Esophagus squamous epithelium (tissue), 5 donors: ENCODE measurements at regions not wholly inside any gene's neighbourhood (a gene's known extent, or its start where the extent isn't known, plus 50 kb on each side); places are given as distances from the start of the nearest gene placed in this dataset.
"Not testable (repeated sequence)": the region's sequence is repeated elsewhere in the genome, so short reads cannot be mapped to it uniquely, and the experiment has no call there.

Source experiments
- DNase-seq: peaks from one replicate; lab custom pipeline; 2025; lab: John Stamatoyannopoulos, UW
- H3K27ac ChIP-seq, 4 donors: fragments of 200-600 bp; sonication (generic); one replicate each; pipeline ENCODE4 v1.5.1; 2016 to 2019; ENCODE audit warnings: mild to moderate bottlenecking in 1 of 4
- H3K27me3 ChIP-seq, 4 donors: fragments of 200-600 bp; sonication (generic); 1 replicate in 3 of 4; 2 replicates in 1 of 4; pipeline versions ENCODE4 v1.5.1 to v1.6.0; 2017 to 2021; ENCODE audit warnings: antibody characterized with exemption in 1 of 4
- H3K36me3 ChIP-seq, 3 donors: fragments of 200-600 bp; sonication (generic); one replicate each; pipeline ENCODE4 v1.5.1; 2016 to 2019
- H3K4me1 ChIP-seq, 3 donors: fragments of 200-600 bp; sonication (generic); one replicate each; pipeline ENCODE4 v1.5.1; 2017 to 2019
- H3K4me3 ChIP-seq, 4 donors: fragments of 200-600 bp; sonication (generic); 1 replicate in 3 of 4; 2 replicates in 1 of 4; pipeline ENCODE4 v1.5.1; 2016 to 2019; ENCODE audit warnings: mild to moderate bottlenecking in 2 of 4, moderate library complexity in 1 of 4
- H3K9me3 ChIP-seq, 3 donors: fragments of 200-600 bp; sonication (generic); one replicate each; pipeline ENCODE4 v1.5.1; 2016 to 2019
- CTCF ChIP-seq, 6 experiments: fragments of 450-650 bp in 4 of 6; fragments of 200-600 bp in 2 of 6; sonication (generic) in 2 of 6; IDR thresholded peaks; one replicate each; pipeline ENCODE4 v1.5.1; 2016 to 2019; ENCODE audit warnings: antibody characterized with exemption in 6 of 6, mild to moderate bottlenecking in 4 of 6, moderate library complexity in 4 of 6
- POLR2A ChIP-seq, 4 donors: fragments of 450-650 bp; IDR thresholded peaks; one replicate each; pipeline ENCODE4 v1.6.1; 2017; ENCODE audit warnings: antibody characterized with exemption in 4 of 4, mild to moderate bottlenecking in 4 of 4, moderate library complexity in 3 of 4
- WGBS, 2 donors: methylation state at CpG; one replicate each; pipeline ENCODE4 v1.1.5; 2018; 5-methylcytosine and 5-hydroxymethylcytosine counted together
- intact Hi-C: fragments of 100-400 bp; cut with DNase I; formaldehyde crosslinking; loops from one replicate; pipeline ENCODE4 v1.15.0; 2022
- donor health status: DM: yes; HTN: yes; CAD: no.

- Histone ChIP-seq H3K4me1 (no peaks in the 10 kb centered on the region), H3K27ac (no peak overlapping the region), H3K4me3 (no peak overlapping the region), H3K27me3 (no peaks in the 10 kb centered on the region), H3K9me3 (no peaks in the 10 kb centered on the region), H3K36me3 (no peaks in the 10 kb centered on the region)
- TF ChIP-seq POLR2A (IDR thresholded peaks at IDR 0.05) (no peak), CTCF (IDR thresholded peaks at IDR 0.05) (no peak)
- intact Hi-C loops = no loop called here
- no peak for DNase-seq
Observed at GRCh38 chr13:82176751-82177150, 1705.5 kb downstream of the SLITRK1 start.

GRCh38 chr13:82165396-82166174, 1716.7 kb downstream of the SLITRK1 start:
- Histone ChIP-seq H3K9me3 (peaks cover 0 to 16% (median 0%) of the 10 kb centered on the region in 3 donors), H3K27me3 (no peaks in the 10 kb centered on the region), H3K36me3 (no peaks in the 10 kb centered on the region), H3K4me3 (no peak overlapping the region), H3K4me1 (no peaks in the 10 kb centered on the region), H3K27ac (no peak overlapping the region)
- intact Hi-C loops = no loop called here
- WGBS, 2 donors = 89 to 93% methylated on average over 11 to 12 of the region's 18 CpGs
- DNase-seq = no peak
- TF ChIP-seq POLR2A (IDR thresholded peaks at IDR 0.05) (no peak), CTCF (IDR thresholded peaks at IDR 0.05) (no peak)

- peaks cover 0 to 16% (median 0%) of the 10 kb centered on the region in 3 donors for H3K9me3 ChIP-seq
- H3K4me1 ChIP-seq, H3K36me3 ChIP-seq, DNase-seq, H3K27me3 ChIP-seq, H3K27ac ChIP-seq, H3K4me3 ChIP-seq, intact Hi-C loops: not testable (repeated sequence)
- WGBS, 2 donors = no CpG with 5 or more reads among the region's 31 CpGs
Observed at GRCh38 chr13:82164780-82165395, 1717.4 kb downstream of the SLITRK1 start.

GRCh38 chr13:82147526-82147925, 1734.7 kb downstream of the SLITRK1 start:
- intact Hi-C loops = no loop called here
- no peaks in the 10 kb centered on the region for H3K9me3 ChIP-seq
- no peak for DNase-seq
- no peak overlapping the region for H3K27ac ChIP-seq
- no peak overlapping the region for H3K4me3 ChIP-seq
- no peaks in the 10 kb centered on the region for H3K4me1 ChIP-seq
- H3K27me3 ChIP-seq = no peaks in the 10 kb centered on the region
- no peaks in the 10 kb centered on the region for H3K36me3 ChIP-seq
- no peak for TF ChIP-seq POLR2A (IDR thresholded peaks at IDR 0.05)
- TF ChIP-seq CTCF (IDR thresholded peaks at IDR 0.05) = no peak

GRCh38 chr13:82136880-82137279, 1745.4 kb downstream of the SLITRK1 start:
- no peaks in the 10 kb centered on the region for H3K36me3 ChIP-seq

More at GRCh38 chr13:82136880-82137279, 1745.4 kb downstream of the SLITRK1 start:
- no peaks in the 10 kb centered on the region for H3K27me3 ChIP-seq
- no peak for DNase-seq
- H3K27ac ChIP-seq = no peak overlapping the region
- H3K9me3 ChIP-seq = no peaks in the 10 kb centered on the region
- no peak for TF ChIP-seq POLR2A (IDR thresholded peaks at IDR 0.05)
- no peak for TF ChIP-seq CTCF (IDR thresholded peaks at IDR 0.05)
- WGBS, 2 donors = 68 to 75% methylated on average over 2 of the region's 2 CpGs
- no peak overlapping the region for H3K4me3 ChIP-seq
- H3K4me1 ChIP-seq = no peaks in the 10 kb centered on the region
- intact Hi-C loops = no loop called here
